Gastroesophageal sphincter (tissue), 4 donors: ENCODE measurements at regions not wholly inside any gene's neighbourhood (a gene's known extent, or its start where the extent isn't known, plus 50 kb on each side); places are given as distances from the start of the nearest gene placed in this dataset.

Source experiments
- ATAC-seq: fragments of 150-250 bp; one replicate; pipeline ENCODE4 v1.9.1; 2016; ENCODE audit warnings: mild to moderate bottlenecking, moderate library complexity
- H3K27ac ChIP-seq, 4 donors: fragments of 200-600 bp; sonication (generic) in 3 of 4; 1 replicate in 3 of 4; 2 replicates in 1 of 4; pipeline ENCODE4 v1.5.1; 2016 to 2019
- H3K27me3 ChIP-seq: fragments of 200-600 bp; sonication (generic); one replicate; pipeline ENCODE4 v1.5.1; 2019
- H3K36me3 ChIP-seq, 2 donors: fragments of 200-600 bp; sonication (generic); one replicate each; pipeline ENCODE4 v1.5.1; 2019; ENCODE audit warnings: control low read depth in 1 of 2
- H3K4me1 ChIP-seq, 3 donors: fragments of 200-600 bp; sonication (generic); 1 replicate in 2 of 3; 2 replicates in 1 of 3; pipeline ENCODE4 v1.5.1; 2016 to 2019; ENCODE audit warnings: control low read depth in 2 of 3
- H3K4me3 ChIP-seq, 2 donors: fragments of 200-600 bp; sonication (generic); one replicate each; pipeline ENCODE4 v1.5.1; 2019; ENCODE audit warnings: mild to moderate bottlenecking in 1 of 2, moderate library complexity in 1 of 2
- H3K9me3 ChIP-seq, 3 donors: fragments of 200-600 bp; sonication (generic); one replicate each; pipeline ENCODE4 v1.5.1; 2017 to 2019; ENCODE audit warnings: control low read depth in 2 of 3
- CTCF ChIP-seq, 4 experiments: fragments of 200-600 bp in 2 of 4; fragments of 450-650 bp in 2 of 4; sonication (generic) in 1 of 4; IDR thresholded peaks; one replicate each; pipeline ENCODE4 v1.5.1; 2017 to 2019; ENCODE audit warnings: antibody characterized with exemption in 4 of 4, mild to moderate bottlenecking in 2 of 4, moderate library complexity in 2 of 4
- EP300 ChIP-seq: sonication (generic); formaldehyde crosslinking; IDR thresholded peaks from one replicate; pipeline ENCODE4 v1.6.1; 2017; ENCODE audit warnings: antibody characterized with exemption, mild to moderate bottlenecking
- POLR2A ChIP-seq, 2 donors: fragments of 450-650 bp; IDR thresholded peaks; one replicate each; pipeline ENCODE4 v1.6.1; 2017; ENCODE audit warnings: antibody characterized with exemption in 2 of 2, mild to moderate bottlenecking in 2 of 2, moderate library complexity in 1 of 2
- POLR2AphosphoS5 ChIP-seq: sonication (generic); formaldehyde crosslinking; IDR thresholded peaks from one replicate; pipeline ENCODE4 v1.6.1; 2017; ENCODE audit warnings: antibody characterized with exemption
- WGBS, 2 donors: methylation state at CpG; one replicate each; pipeline ENCODE4 v1.1.5; 2018; ENCODE audit warnings: low coverage in 1 of 2; 5-methylcytosine and 5-hydroxymethylcytosine counted together

DNA sequence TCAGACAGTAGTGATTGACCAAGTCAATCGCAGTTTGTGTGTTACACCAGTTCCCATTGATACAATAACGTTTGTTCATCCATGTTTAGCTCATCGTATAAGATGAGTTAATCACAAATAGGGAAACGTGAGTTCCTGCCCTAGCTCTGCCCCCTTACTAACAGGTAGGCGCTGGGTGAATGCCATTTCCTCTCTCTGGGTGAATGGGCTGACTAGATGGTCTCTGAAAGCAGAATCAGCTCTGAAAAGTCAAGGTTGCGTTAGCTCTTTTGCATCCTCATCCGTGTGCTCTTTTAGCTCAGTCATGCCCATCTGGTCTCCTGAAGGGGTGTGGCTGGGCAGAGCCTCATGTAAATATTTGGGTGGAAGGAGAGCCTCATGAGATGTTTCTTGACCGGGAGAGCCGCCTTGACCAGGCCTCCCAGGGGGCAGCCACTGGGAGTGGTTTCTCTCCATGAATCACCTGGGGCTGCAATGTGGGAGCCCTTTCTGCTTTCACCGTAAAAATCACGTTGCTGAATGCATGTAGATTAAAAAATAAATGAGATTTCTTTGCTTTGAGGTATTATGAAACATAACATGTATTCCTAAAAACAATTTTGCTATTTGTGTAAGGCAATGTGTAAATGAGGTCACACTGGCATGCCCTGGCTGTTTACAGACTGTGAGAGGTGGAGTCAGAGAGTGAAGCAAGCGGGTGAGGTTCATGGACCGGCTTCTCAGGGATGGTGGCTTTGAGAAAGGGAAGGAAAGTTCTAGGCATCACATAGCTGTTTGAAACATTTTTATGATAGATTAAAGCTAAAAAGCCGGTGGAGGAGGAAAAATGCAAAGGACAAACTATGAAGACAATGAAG, 108.4 kb upstream of the RASGRP1 start:
- no peak for ATAC-seq
- no peaks in the 10 kb centered on the region for H3K36me3 ChIP-seq
- no peak overlapping the region for H3K4me3 ChIP-seq
- H3K9me3 ChIP-seq, result no peaks in the 10 kb centered on the region
- H3K4me1 ChIP-seq, result no peaks in the 10 kb centered on the region
- no peak overlapping the region for H3K27ac ChIP-seq
- TF ChIP-seq CTCF (IDR thresholded peaks at IDR 0.05) (no peak), EP300 (no peak), POLR2A (IDR thresholded peaks at IDR 0.05) (no peak)
- peaks cover 39% of the 10 kb centered on the region for H3K27me3 ChIP-seq
- 67 to 82% methylated on average over 9 to 11 of the region's 14 CpGs for WGBS, 2 donors

DNA sequence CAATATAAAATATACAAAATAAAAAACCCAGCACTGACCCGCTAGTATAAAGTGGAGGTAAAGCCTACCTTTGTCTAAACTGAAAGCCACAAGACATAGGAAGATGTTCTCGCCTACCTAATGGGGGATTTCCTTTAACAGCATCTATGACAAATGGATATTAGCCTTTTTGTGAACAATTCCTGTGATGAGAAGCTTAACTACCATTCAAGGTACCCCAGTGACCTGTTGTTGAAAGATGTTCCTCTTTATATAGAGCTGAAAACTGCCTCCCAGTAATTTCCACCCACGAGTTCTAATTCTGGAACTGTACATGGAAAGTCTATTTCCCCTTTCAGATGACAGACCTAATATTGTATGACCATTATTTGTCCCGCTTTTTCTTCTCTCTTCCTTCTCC, 109.8 kb upstream of the RASGRP1 start:
- no peaks in the 10 kb centered on the region for H3K36me3 ChIP-seq
- H3K27me3 ChIP-seq, result peaks cover 34% of the 10 kb centered on the region
- TF ChIP-seq POLR2AphosphoS5, result no peak
- no peaks in the 10 kb centered on the region for H3K4me1 ChIP-seq
- H3K4me3 ChIP-seq, result no peak overlapping the region
- no peak for ATAC-seq
- 79 to 88% methylated on average over 3 to 4 of the region's 4 CpGs for WGBS, 2 donors
- H3K9me3 ChIP-seq, result no peaks in the 10 kb centered on the region
- no peak overlapping the region for H3K27ac ChIP-seq

DNA sequence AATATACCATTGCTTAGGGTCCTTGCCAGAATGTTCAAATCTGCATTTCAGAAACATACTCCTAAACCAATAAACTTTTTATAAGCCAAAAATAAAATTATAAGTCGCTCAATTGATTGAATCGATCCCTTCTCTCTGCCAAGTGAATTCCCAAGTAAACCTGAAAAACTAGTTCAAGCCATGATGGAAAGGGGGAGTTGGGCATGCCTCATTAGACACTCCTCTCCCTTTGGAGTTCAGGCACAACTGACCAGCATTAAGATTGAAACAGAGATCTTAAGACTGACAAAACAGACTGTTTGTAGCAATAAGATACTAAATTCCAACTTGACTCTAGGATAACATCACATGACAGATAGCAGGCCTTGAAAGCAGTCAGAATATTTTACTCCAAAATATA, 113.7 kb upstream of the RASGRP1 start:
- no peak overlapping the region for H3K4me3 ChIP-seq
- H3K9me3 ChIP-seq, result no peaks in the 10 kb centered on the region
- 95 to 100% methylated on average over 2 of the region's 2 CpGs for WGBS, 2 donors
- no peaks in the 10 kb centered on the region for H3K4me1 ChIP-seq
- ATAC-seq, result no peak
- H3K27ac ChIP-seq, result no peak overlapping the region
- H3K27me3 ChIP-seq, result peaks cover 11% of the 10 kb centered on the region
- no peaks in the 10 kb centered on the region for H3K36me3 ChIP-seq
- TF ChIP-seq POLR2AphosphoS5 (no peak), EP300 (no peak), POLR2A (IDR thresholded peaks at IDR 0.05) (no peak), CTCF (IDR thresholded peaks at IDR 0.05) (no peak)

DNA sequence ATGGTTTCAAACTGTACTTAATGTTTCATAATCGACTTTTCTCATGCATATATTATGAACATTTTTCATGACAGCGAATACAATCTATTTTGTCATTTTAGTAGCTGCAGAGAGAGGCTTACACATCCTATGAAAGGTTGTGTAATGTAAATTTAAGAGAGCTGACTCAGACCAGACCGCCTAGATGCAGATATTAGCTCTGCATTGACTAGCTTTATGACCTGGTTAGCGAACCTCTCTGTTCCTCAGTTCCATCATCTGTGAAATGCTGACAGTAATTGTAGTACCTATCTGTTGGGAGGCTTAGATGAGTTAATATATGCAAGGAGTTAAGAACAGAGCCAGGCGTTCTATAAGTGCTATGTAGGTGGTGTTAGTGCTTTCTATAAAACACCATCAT, 116.2 kb upstream of the RASGRP1 start:
- no peak for TF ChIP-seq EP300
- TF ChIP-seq CTCF (IDR thresholded peaks at IDR 0.05), result no peak
- no peak for TF ChIP-seq POLR2A (IDR thresholded peaks at IDR 0.05)
- no peak for TF ChIP-seq POLR2AphosphoS5
- ATAC-seq, result no peak
- Histone ChIP-seq H3K27ac (no peak overlapping the region), H3K9me3 (no peaks in the 10 kb centered on the region), H3K4me1 (no peaks in the 10 kb centered on the region), H3K36me3 (no peaks in the 10 kb centered on the region), H3K27me3 (peaks cover 12% of the 10 kb centered on the region), H3K4me3 (no peak overlapping the region)
- whole genome bisulfite sequencing, 2 donors, result 82 to 87% methylated on average over 5 of the region's 5 CpGs

- Histone ChIP-seq H3K4me1 (no peaks in the 10 kb centered on the region), H3K36me3 (no peaks in the 10 kb centered on the region), H3K4me3 (no peak overlapping the region), H3K27ac (no peak overlapping the region), H3K9me3 (no peaks in the 10 kb centered on the region), H3K27me3 (peaks cover 18% of the 10 kb centered on the region)
- no peak for TF ChIP-seq EP300
- no peak for TF ChIP-seq POLR2A (IDR thresholded peaks at IDR 0.05)
- TF ChIP-seq CTCF (IDR thresholded peaks at IDR 0.05), result no peak
- no peak for TF ChIP-seq POLR2AphosphoS5
- 76 to 100% methylated on average over 3 of the region's 3 CpGs for WGBS, 2 donors
- ATAC-seq, result no peak
Measured at GRCh38 chr15:38682363-38682762, 117.7 kb upstream of the RASGRP1 start.
